H9 (cell line): ENCODE measurements at regions not wholly inside any gene's neighbourhood (a gene's known extent, or its start where the extent isn't known, plus 50 kb on each side); places are given as distances from the start of the nearest gene placed in this dataset.

Experiments used
- DNase-seq: peaks from one replicate; pipeline ENCODE4 v3.0.0-alpha.2; 2017
- H2AFZ ChIP-seq: one replicate; pipeline ENCODE4 v1.6.1; 2013; ENCODE audit warnings: mild to moderate bottlenecking, low read length, control low read depth, moderate library complexity
- H2AK5ac ChIP-seq: 2 replicates; pipeline ENCODE4 v1.6.1; 2013; ENCODE audit warnings: low read length, control low read depth, mixed read lengths; ENCODE audit not compliant: insufficient read length
- H2BK120ac ChIP-seq: one replicate; pipeline ENCODE4 v1.6.1; 2013; ENCODE audit warnings: low read depth, mild to moderate bottlenecking, low read length, control low read depth, inconsistent platforms; ENCODE audit not compliant: poor library complexity, severe bottlenecking
- H2BK12ac ChIP-seq: 2 replicates; pipeline ENCODE4 v1.6.1; 2013; ENCODE audit warnings: low read length, control low read depth, mixed read lengths, low read depth; ENCODE audit not compliant: insufficient read length
- H2BK15ac ChIP-seq: 2 replicates; pipeline ENCODE4 v1.6.1; 2013; ENCODE audit warnings: low read depth, low read length, control low read depth
- H2BK20ac ChIP-seq: one replicate; pipeline ENCODE4 v1.6.1; 2013; ENCODE audit warnings: low read depth, mild to moderate bottlenecking, low read length, control low read depth, inconsistent platforms; ENCODE audit not compliant: poor library complexity, severe bottlenecking
- H2BK5ac ChIP-seq: 2 replicates; pipeline ENCODE4 v1.6.1; 2013; ENCODE audit warnings: low read length, control low read depth, mixed read lengths; ENCODE audit not compliant: insufficient read length
- H3K14ac ChIP-seq: 2 replicates; pipeline ENCODE4 v1.6.1; 2013; ENCODE audit warnings: low read length, control low read depth; ENCODE audit not compliant: insufficient read depth
- H3K18ac ChIP-seq: 2 replicates; pipeline ENCODE4 v1.6.1; 2013; ENCODE audit warnings: low read depth, mild to moderate bottlenecking, mixed read lengths, low read length, control low read depth; ENCODE audit not compliant: insufficient read length
- H3K23ac ChIP-seq: 2 replicates; pipeline ENCODE4 v1.6.1; 2013; ENCODE audit warnings: low read length, control low read depth, mixed read lengths, low read depth; ENCODE audit not compliant: insufficient read length
- H3K23me2 ChIP-seq: 2 replicates; pipeline ENCODE4 v1.6.1; 2013; ENCODE audit warnings: low read depth, mild to moderate bottlenecking, mixed read lengths, low read length, control low read depth; ENCODE audit not compliant: insufficient read length, poor library complexity, severe bottlenecking
- H3K27ac ChIP-seq: 2 replicates; pipeline ENCODE4 v1.5.1; 2013; ENCODE audit warnings: low read length, control low read depth, mixed read lengths, low read depth; ENCODE audit not compliant: insufficient read length
- H3K27me3 ChIP-seq: 2 replicates; pipeline ENCODE4 v1.6.1; 2013; ENCODE audit warnings: low read length, control low read depth, inconsistent platforms; ENCODE audit not compliant: insufficient read depth
- H3K4ac ChIP-seq: 2 replicates; pipeline ENCODE4 v1.6.1; 2013; ENCODE audit warnings: low read depth, mild to moderate bottlenecking, control low read depth, inconsistent platforms, low read length, moderate library complexity
- H3K4me1 ChIP-seq: 2 replicates; pipeline ENCODE4 v1.6.1; 2013; ENCODE audit warnings: low read length, control low read depth, inconsistent platforms; ENCODE audit not compliant: insufficient read depth
- H3K4me2 ChIP-seq: 2 replicates; pipeline ENCODE4 v1.6.1; 2013; ENCODE audit warnings: low read length, control low read depth, mixed read lengths; ENCODE audit not compliant: insufficient read length, insufficient read depth
- H3K56ac ChIP-seq: 2 replicates; pipeline ENCODE4 v1.6.1; 2013; ENCODE audit warnings: low read depth, mild to moderate bottlenecking, mixed read lengths, low read length, control low read depth; ENCODE audit not compliant: insufficient read length
- H3K79me1 ChIP-seq: 2 replicates; pipeline ENCODE4 v1.6.1; 2013; ENCODE audit warnings: low read depth, mild to moderate bottlenecking, moderate library complexity, low read length, control low read depth, inconsistent platforms; ENCODE audit not compliant: insufficient read depth, poor library complexity, severe bottlenecking
- H3K79me2 ChIP-seq: 2 replicates; pipeline ENCODE4 v1.6.1; 2013; ENCODE audit warnings: low read length, control low read depth, inconsistent platforms; ENCODE audit not compliant: insufficient read depth
- H3K9ac ChIP-seq: 2 replicates; pipeline ENCODE4 v1.6.1; 2013; ENCODE audit warnings: low read length, control low read depth, mixed read lengths; ENCODE audit not compliant: insufficient read length; ENCODE audit errors: extremely low read depth
- H3K9me3 ChIP-seq: one replicate; pipeline ENCODE4 v1.6.1; 2013; ENCODE audit warnings: low read depth, low read length, inconsistent platforms; ENCODE audit not compliant: control insufficient read depth
- H3T11ph ChIP-seq: one replicate; pipeline ENCODE4 v1.6.1; 2013; ENCODE audit warnings: mild to moderate bottlenecking, low read length, control low read depth, inconsistent platforms
- H4K20me1 ChIP-seq: one replicate; pipeline ENCODE4 v1.6.1; 2013; ENCODE audit not compliant: control insufficient read depth, insufficient read length, insufficient read depth
- H4K5ac ChIP-seq: 2 replicates; pipeline ENCODE4 v1.6.1; 2013; ENCODE audit warnings: low read depth, mild to moderate bottlenecking, mixed read lengths, low read length, control low read depth; ENCODE audit not compliant: insufficient read length
- H4K8ac ChIP-seq: replicated peaks from 2 replicates; pipeline ENCODE4 v1.6.1; 2013; ENCODE audit warnings: low read length, control low read depth, mixed read lengths, low read depth; ENCODE audit not compliant: insufficient read length
- H4K91ac ChIP-seq: 2 replicates; pipeline ENCODE4 v1.6.1; 2013; ENCODE audit warnings: low read depth, mild to moderate bottlenecking, moderate library complexity, mixed read lengths, low read length, control low read depth; ENCODE audit not compliant: insufficient read length
- H3K27ac Mint-ChIP-seq, 3 experiments: 2 replicates in 2 of 3; 3 replicates in 1 of 3; pipeline ENCODE4 v1.8.0; 2020 to 2021; ENCODE audit warnings: mixed read lengths in 3 of 3, mild to moderate bottlenecking in 1 of 3, moderate library complexity in 1 of 3
- H3K27me3 Mint-ChIP-seq: 2 replicates; pipeline ENCODE4 v1.8.0; 2021; ENCODE audit warnings: low read depth, mild to moderate bottlenecking, moderate library complexity, mixed read lengths
- H3K36me3 Mint-ChIP-seq, 3 experiments: 2 replicates in 2 of 3; 3 replicates in 1 of 3; pipeline ENCODE4 v1.8.0; 2020 to 2021; ENCODE audit warnings: low read depth in 3 of 3, mixed read lengths in 3 of 3; ENCODE audit not compliant: insufficient read depth in 1 of 3
- H3K4me1 Mint-ChIP-seq, 2 experiments: 2 replicates each; pipeline ENCODE4 v1.8.0; 2020; ENCODE audit warnings: mixed read lengths in 2 of 2
- H3K4me3 Mint-ChIP-seq, 2 experiments: 2 replicates in 1 of 2; 3 replicates in 1 of 2; pipeline ENCODE4 v1.8.0; 2020 to 2021; ENCODE audit warnings: mild to moderate bottlenecking in 2 of 2, mixed read lengths in 2 of 2, moderate library complexity in 1 of 2
- H3K9me3 Mint-ChIP-seq, 2 experiments: 2 replicates in 1 of 2; 3 replicates in 1 of 2; pipeline ENCODE4 v1.8.0; 2020; ENCODE audit warnings: mild to moderate bottlenecking in 2 of 2, mixed read lengths in 2 of 2, moderate library complexity in 1 of 2
- WGBS: extraction: QIAGEN DNeasy Blood & Tissue Kit; methylation state at CpG from one replicate; pipeline ENCODE4 v1.1.7; 2013; ENCODE audit warnings: missing lambda C conversion rate, low lambda C conversion rate, mixed read lengths; ENCODE audit not compliant: insufficient read length; ENCODE audit errors: extremely low coverage; 5-methylcytosine and 5-hydroxymethylcytosine counted together
- TF ChIP-seq, protein P1 (sequence below): fragments of 200-600 bp; sonication (generic); conservative IDR thresholded peaks from 3 replicates; pipeline ENCODE4 v1.8.0; 2021; ENCODE audit warnings: antibody characterized with exemption, mild to moderate bottlenecking

DNA sequence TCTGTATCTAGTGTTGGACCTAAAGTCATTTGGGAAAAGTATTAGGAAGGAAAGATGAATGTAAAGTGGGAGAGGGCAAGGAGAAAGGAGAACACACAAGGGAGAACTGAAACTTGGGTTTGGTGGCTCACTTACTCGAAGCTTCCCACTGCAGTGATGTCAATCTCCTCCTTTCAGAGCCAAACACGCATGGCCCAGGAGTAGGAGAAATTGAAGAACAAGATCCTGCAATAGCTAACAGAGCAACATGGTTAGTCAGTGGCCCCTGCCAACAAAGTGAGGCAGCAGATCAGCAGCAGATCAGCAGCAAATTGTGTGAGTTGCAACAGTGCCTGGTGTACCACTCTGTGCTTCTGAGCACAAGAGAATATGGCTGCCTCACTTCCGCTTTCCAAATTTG lies 366.4 kb downstream of the PSAT1 start:
- Mint-ChIP-seq H3K4me1 (0 out of 4 replicates have a peak, but pooled peaks cover 0 to 2% of the 10 kb centered on the region in 2 experiments), H3K36me3 (no peaks in the 10 kb centered on the region), H3K9me3 (no peaks in the 10 kb centered on the region), H3K27me3 (no peaks in the 10 kb centered on the region), H3K4me3 (no peak overlapping the region), H3K27ac (no peak overlapping the region)
- H4K5ac ChIP-seq = no peak overlapping the region
- no peak overlapping the region for H2BK20ac ChIP-seq
- H4K91ac ChIP-seq = no peak overlapping the region
- no peaks in the 10 kb centered on the region for H3K79me1 ChIP-seq
- no peak overlapping the region for H3K14ac ChIP-seq
- WGBS = no CpG with 5 or more reads among the region's 3 CpGs
- no peaks in the 10 kb centered on the region for H3K23me2 ChIP-seq
- no peak overlapping the region for H3K4me2 ChIP-seq
- H2BK120ac ChIP-seq = no peak overlapping the region
- no peak overlapping the region for H3T11ph ChIP-seq
- H2AFZ ChIP-seq = no peak overlapping the region
- DNase-seq = no peak
- no peak overlapping the region for H2BK15ac ChIP-seq
- TF ChIP-seq, protein P1, sequence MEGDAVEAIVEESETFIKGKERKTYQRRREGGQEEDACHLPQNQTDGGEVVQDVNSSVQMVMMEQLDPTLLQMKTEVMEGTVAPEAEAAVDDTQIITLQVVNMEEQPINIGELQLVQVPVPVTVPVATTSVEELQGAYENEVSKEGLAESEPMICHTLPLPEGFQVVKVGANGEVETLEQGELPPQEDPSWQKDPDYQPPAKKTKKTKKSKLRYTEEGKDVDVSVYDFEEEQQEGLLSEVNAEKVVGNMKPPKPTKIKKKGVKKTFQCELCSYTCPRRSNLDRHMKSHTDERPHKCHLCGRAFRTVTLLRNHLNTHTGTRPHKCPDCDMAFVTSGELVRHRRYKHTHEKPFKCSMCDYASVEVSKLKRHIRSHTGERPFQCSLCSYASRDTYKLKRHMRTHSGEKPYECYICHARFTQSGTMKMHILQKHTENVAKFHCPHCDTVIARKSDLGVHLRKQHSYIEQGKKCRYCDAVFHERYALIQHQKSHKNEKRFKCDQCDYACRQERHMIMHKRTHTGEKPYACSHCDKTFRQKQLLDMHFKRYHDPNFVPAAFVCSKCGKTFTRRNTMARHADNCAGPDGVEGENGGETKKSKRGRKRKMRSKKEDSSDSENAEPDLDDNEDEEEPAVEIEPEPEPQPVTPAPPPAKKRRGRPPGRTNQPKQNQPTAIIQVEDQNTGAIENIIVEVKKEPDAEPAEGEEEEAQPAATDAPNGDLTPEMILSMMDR = no peak
- no peak overlapping the region for H4K8ac ChIP-seq
- H4K20me1 ChIP-seq = no peaks in the 10 kb centered on the region
- H3K27ac ChIP-seq = no peak overlapping the region
- 0 out of 2 replicates have a peak, but pooled peaks cover 2% of the 10 kb centered on the region for H3K4me1 ChIP-seq
- H3K23ac ChIP-seq = no peak overlapping the region
- no peaks in the 10 kb centered on the region for H3K9me3 ChIP-seq
- no peak overlapping the region for H3K9ac ChIP-seq
- H3K4ac ChIP-seq = no peak overlapping the region
- H3K18ac ChIP-seq = no peak overlapping the region
- no peak overlapping the region for H2BK12ac ChIP-seq
- H3K79me2 ChIP-seq = no peaks in the 10 kb centered on the region
- no peak overlapping the region for H3K56ac ChIP-seq
- H2AK5ac ChIP-seq = no peak overlapping the region
- no peaks in the 10 kb centered on the region for H3K27me3 ChIP-seq
- no peak overlapping the region for H2BK5ac ChIP-seq
